GM19455 (cell line): ENCODE measurements at regions not wholly inside any gene's neighbourhood (a gene's known extent, or its start where the extent isn't known, plus 50 kb on each side); places are given as distances from the start of the nearest gene placed in this dataset.

ENCODE experiments used
- ATAC-seq: cut with Tn5 transposase; IDR thresholded peaks from one replicate; pipeline ENCODE4 v1.9.1; 2021; ENCODE audit not compliant: unreplicated experiment

DNA sequence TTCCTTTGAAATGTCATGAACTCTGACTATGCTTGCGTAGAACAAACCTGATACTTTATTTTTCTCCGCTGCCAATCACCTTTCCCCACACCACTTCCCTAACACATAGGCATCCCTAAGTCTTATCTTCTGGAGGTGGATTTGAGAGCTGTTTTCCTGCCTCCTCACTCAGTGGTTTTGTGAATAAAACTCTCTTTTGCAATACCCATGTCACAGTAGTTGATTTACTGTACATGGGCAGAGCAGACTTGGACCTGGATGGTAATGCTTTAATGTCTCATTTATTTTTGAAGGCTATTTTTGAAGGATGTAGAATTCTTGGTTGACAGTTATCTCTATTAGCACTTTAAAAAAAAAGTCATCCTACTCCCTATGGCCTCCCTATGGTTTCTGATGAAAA lies 881.8 kb downstream of the SLITRK5 start:
- ATAC-seq, result no peak

- no peak for ATAC-seq
Measured at GRCh38 chr13:88565566-88565965, 894.4 kb downstream of the SLITRK5 start.

DNA sequence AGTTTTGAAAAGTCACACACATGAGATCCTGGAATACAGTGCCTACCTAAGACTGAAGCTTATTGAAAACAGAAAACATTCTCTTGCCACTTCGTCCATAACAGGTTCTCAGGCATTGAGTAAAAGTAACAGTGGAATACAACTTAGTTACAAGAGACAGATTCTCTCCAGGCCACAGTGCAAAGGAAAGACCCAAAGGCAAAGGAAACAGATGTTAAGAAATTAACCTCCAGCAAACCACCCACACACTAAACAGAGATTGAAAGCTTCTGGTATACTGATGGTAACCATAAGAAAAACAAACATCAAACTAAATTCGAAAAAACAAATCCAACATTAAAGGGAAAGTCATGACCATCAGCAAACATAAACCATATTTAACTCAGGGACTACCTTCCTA lies 914.7 kb downstream of the SLITRK5 start:
- no peak for ATAC-seq

DNA sequence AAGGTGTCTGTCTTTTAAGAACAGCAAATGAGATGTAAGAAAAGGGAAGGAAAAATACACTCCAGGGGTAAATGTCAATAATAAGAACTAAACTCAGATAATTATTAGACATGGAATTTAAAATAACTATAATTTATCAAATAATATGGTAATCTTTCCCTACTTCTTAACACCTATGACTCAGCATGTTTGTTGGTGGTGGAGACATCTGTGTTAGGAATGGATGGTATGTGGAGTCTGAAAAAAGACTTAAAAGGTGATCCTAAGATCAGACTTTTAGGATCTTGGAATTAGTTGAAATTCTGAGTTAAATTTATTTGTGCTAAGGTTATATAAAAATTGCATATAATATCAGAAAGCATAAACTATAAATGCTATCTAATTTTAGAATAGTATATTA lies 915.1 kb downstream of the SLITRK5 start:
- no peak for ATAC-seq

GRCh38 chr13:88590574-88590973 lies 919.4 kb downstream of the SLITRK5 start:
- ATAC-seq, result no peak

- no peak for ATAC-seq
Measured at GRCh38 chr13:88592105-88592504, 920.9 kb downstream of the SLITRK5 start.

GRCh38 chr13:88601949-88602348 lies 930.8 kb downstream of the SLITRK5 start:
- ATAC-seq, result no peak

DNA sequence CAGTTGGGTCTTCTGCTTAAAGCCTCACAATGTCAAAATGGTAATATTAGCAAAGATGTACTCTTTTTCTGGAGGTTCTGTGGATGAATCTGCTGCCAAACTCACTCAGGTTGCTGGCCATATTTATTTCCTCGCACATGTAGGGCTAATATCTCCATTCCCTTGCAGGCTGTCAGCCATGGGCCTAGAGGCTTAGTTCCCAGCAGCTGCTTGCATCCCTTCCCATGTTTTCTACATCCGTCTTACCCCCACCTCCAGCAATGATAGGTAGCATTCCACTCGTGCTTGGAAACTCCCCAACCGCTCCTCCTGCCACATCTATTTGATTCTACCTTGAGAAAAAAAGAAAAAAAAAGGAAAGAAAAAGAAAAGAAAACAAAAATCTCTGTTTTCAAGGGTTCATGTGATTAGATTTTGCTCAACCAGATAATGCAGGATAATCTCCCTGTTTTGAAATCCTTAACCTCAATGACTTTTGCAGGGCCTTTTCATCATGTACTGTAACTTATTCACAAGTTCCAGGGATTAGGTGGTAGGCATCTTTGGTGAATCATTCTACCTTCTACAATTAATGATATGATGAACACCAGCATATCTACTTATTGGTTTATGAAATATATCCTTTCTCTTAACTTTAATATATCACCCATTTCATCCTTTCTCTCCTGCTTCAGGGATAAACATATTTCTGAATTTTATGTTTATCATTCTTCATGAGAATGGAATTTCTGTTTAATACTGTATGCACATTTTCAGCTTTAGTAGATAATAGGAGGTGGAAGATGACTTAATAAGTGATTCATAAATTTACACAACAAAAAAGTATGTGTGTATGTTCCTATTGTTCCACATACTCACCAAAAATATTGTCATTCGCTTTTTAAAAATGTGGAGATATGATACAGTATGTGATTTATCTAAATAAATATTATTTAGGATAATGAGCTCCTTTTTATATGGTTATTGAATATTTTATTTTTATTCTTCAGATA lies 931.9 kb downstream of the SLITRK5 start:
- no peak for ATAC-seq

DNA sequence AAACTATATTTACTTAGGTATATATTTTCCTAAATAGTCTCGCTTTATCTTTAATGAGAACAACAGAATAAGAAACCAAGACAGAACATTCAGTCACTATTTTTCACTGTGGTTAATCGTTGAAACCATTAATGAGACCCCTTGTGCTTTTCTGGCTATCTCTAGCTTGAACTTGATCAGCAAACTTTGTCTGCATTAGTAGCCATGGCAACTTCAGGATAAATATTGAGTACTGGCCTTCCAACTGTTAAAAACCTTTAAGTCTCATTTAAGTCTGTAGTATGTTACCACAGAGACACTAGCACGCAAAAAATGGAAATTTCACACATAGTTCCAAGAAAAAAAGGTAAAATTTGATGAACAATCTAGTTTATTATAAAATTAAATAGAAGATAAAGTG lies 946.0 kb downstream of the SLITRK5 start:
- ATAC-seq, result no peak

DNA sequence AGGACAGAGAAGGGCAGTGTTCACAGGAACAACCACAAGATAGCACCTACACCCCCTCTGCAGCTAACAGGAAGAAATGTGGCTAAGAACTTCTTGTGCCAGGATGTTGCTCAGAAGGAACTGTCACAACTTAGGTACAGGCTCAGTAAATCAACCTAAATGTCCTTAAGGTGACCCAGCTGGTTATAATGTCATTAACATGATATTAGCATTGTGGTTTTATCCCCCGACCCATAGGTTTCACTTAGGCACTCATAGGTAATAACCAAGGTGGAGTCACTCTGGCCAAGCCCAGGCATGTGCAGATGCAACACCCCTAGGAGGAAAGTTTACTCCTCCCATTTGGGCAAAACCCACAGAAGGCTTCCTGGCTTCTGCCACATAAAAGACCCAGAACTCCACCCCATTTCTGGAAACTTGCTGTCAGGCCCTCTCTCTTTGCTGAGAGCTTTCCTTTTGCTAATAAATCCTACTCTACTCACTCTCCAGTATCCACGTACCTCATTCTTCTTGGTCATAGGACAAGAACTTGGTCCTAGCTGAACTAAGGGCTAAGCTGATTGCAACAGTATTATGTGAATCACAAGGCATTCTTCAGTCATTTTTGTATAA lies 951.3 kb downstream of the SLITRK5 start:
- ATAC-seq, result no peak

DNA sequence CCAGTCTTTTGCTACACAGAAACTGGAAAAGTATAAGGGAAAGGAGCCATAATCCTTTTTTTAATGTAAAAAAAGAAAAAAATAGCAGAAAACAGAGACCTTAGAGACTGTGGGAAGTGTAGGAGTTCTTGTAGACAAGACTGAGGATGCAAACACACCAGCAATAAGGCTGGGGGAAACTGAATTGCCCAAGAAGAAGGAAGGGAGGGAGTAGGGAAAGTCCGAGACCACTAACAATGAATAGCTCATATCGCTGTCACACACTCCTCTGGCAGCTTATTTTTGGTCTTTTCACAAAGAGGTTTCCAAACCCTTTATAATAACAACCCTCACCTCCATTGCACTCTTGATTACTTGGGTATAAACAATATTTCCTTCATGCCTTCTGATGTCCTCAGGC lies 952.0 kb downstream of the SLITRK5 start:
- no peak for ATAC-seq

DNA sequence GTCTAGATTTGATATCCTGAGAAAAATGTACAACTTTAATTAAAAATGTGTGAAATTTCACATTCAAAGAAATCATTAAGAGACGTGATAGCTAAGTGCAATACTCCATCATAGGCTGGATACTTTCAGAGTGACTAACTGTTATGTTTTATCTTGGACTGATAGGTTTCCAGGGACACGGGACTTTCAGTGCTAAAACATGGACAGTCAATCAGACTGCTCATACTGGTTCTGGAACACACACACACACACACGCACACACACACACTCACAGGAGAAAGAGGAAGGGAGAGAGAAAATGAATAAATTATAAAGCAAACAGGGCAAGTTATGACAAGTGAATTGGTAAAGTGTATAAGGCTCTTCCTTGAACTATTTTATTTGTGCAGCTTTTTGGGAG lies 955.9 kb downstream of the SLITRK5 start:
- no peak for ATAC-seq

GRCh38 chr13:88628882-88629281 lies 957.7 kb downstream of the SLITRK5 start:
- ATAC-seq, result no peak

DNA sequence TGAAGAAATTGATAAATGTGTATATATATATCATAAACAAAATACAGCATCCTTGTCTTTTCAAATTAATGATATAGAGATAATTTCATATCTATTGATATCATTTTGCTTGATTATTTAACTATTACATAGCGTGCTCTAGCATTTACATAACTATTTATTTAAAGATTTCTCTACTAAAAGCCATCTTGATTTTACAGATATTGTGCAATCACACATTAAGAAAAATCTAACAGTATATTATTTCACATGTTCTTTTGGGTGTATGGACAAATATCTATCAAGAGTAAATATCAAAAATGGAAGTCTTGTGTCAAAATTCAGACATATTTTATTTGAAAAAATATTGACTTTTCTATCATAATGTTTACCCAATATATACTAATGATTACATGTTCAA lies 966.8 kb downstream of the SLITRK5 start:
- no peak for ATAC-seq

DNA sequence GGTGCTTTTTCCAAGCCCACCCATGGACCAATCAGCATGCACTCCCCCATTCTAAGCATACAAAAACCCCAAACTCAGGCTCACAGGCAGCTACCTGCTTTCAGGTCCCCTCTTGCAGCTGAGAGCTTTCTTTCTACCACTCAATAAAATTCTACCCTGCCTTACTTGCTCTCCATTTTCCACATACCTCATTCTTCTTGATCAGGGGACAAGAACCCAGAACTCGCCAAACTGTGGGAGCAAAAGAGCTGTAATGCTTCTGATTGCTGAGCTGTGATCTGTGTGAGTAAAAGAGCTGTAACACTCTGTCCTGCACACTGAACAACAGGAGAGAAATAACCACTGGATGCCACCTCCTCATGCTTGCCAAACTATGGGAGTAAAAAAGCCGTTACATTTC lies 972.1 kb downstream of the SLITRK5 start:
- ATAC-seq, result no peak

GRCh38 chr13:88648598-88649373 lies 977.6 kb downstream of the SLITRK5 start:
- ATAC-seq, result no peak

DNA sequence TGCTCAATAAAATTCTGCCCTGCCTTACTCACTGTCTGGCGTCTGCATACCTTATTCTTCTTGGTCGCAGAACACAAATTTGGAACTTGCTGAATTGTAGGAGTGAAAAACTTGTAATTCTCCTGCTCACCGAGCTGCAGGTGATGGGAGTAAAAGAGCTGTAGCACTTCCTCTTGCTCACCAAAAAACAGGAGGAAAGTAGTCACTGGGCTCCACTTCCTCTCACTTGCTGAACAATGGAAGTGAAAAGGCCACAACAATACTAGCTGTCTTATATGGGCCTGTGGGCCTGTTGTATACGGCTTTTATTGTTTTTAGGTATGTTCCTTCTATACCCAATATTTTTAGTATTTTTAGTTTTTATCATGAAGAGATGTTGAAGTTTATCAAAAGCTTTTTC lies 978.7 kb downstream of the SLITRK5 start:
- no peak for ATAC-seq

- ATAC-seq, result no peak
Measured at GRCh38 chr13:88651531-88651930, 980.4 kb downstream of the SLITRK5 start.

DNA sequence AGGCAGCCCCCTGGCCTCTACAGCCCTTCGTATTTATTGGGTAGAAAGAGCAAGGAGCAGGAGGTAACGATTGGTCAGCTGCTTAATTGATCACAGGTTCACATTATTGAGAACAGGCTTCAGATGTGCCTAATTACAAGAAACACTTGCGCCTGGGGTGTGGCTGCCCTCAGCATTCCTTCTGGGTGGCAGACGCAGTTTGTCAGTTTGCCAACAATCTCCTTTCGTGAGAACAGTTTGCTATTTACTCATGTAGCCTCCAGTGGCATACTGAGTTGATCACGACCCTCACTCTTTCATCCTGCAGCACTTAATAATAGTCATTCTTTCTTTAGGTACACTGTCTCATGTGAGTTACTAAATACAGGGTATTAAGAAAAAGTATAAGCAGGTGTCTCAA lies 985.6 kb downstream of the SLITRK5 start:
- no peak for ATAC-seq

GRCh38 chr13:88670509-88670908 lies 999.3 kb downstream of the SLITRK5 start:
- ATAC-seq, result no peak

- no peak for ATAC-seq
Measured at GRCh38 chr13:88674841-88675240, 1003.7 kb downstream of the SLITRK5 start.
